HCT116 (cell line): ENCODE measurements at regions not wholly inside any gene's neighbourhood (a gene's known extent, or its start where the extent isn't known, plus 50 kb on each side); places are given as distances from the start of the nearest gene placed in this dataset.

Experiments
- ATAC-seq: fragments of 200-7000 bp; cut with Tn5 transposase; 2 replicates; pipeline ENCODE4 v1.9.1; 2020; ENCODE audit warnings: mild to moderate bottlenecking, moderate library complexity
- BruUV-seq: library from RNA; stranded (reverse); fragments of 400-500 nt; replicated peaks from 2 replicates; lab custom pipeline; 2021; lab: Mats Ljungman, UMichigan
- CTCF ChIA-PET: fragments of 300-600 bp; sonication (Branson Sonifier 250); formaldehyde crosslinking; loops from one replicate; lab custom pipeline; 2021; ENCODE audit warnings: antibody characterized with exemption; lab: Charles Lee
- POLR2A ChIA-PET: fragments of 300-600, 350-600 bp; sonication (Branson Sonifier 250); formaldehyde crosslinking; loops from one replicate; lab custom pipeline; 2021; ENCODE audit warnings: antibody characterized with exemption; lab: Charles Lee
- RAD21 ChIA-PET, 2 experiments: fragments of 300-600 bp; sonication (Branson Sonifier 250); formaldehyde crosslinking; loops; one replicate each; lab custom pipeline; 2023; ENCODE audit warnings: low total read pairs in 2 of 2; ENCODE audit not compliant: uncharacterized antibody in 2 of 2, unreplicated experiment in 2 of 2, low non-redundant PET in 1 of 2; lab: Charles Lee
- DNase-seq: peaks from one replicate; pipeline ENCODE4 v3.0.0-alpha.2; 2010; ENCODE audit warnings: low read depth, low spot score
- H2AFZ ChIP-seq: fragments of 200-600 bp; shearing (Covaris generic), sonication (generic); 2 replicates; pipeline ENCODE4 v1.6.1; 2017; ENCODE audit warnings: low read depth, mixed run types, mixed read lengths, antibody characterized with exemption, low read length; ENCODE audit not compliant: poor library complexity, severe bottlenecking
- H3K27ac ChIP-seq: 2 replicates; pipeline ENCODE4 v1.5.1; 2012; ENCODE audit warnings: low read depth, low read length
- H3K27me3 ChIP-seq: fragments of 200-600 bp; sonication (generic); 2 replicates; pipeline ENCODE4 v1.6.1; 2016; ENCODE audit warnings: mixed run types, low read length, mixed read lengths; ENCODE audit not compliant: insufficient read depth
- H3K36me3 ChIP-seq, 2 experiments: fragments of 200-500 bp in 1 of 2; fragments of 200-600 bp in 1 of 2; sonication (Bioruptor generic) in 1 of 2; sonication (generic) in 1 of 2; 2 replicates each; pipeline versions ENCODE4 v1.5.1 to v1.6.1; 2014 to 2016; ENCODE audit warnings: low read length in 2 of 2, inconsistent platforms in 1 of 2, mixed read lengths in 1 of 2, mixed run types in 1 of 2; ENCODE audit not compliant: insufficient read depth in 2 of 2, control insufficient read depth in 1 of 2
- H3K4me1 ChIP-seq, 2 experiments: fragments of 200-600 bp in 1 of 2; sonication (generic) in 1 of 2; 2 replicates each; pipeline versions ENCODE4 v1.5.1 to v1.6.1; 2012 to 2017; ENCODE audit warnings: low read length in 2 of 2, inconsistent platforms in 1 of 2, mild to moderate bottlenecking in 1 of 2, mixed read lengths in 1 of 2, mixed run types in 1 of 2, moderate library complexity in 1 of 2; ENCODE audit not compliant: insufficient read depth in 2 of 2, control insufficient read depth in 1 of 2
- H3K4me2 ChIP-seq: fragments of 200-600 bp; sonication (generic); 2 replicates; pipeline ENCODE4 v1.6.1; 2017; ENCODE audit warnings: mixed run types, low read length, mixed read lengths
- H3K4me3 ChIP-seq, 2 experiments: fragments of 200-600 bp in 1 of 2; sonication (generic) in 1 of 2; replicated peaks in 1 of 2; 2 replicates each; pipeline ENCODE4 v1.5.1; 2011 to 2016; ENCODE audit warnings: low read length in 2 of 2, control low read depth in 1 of 2, low read depth in 1 of 2, mild to moderate bottlenecking in 1 of 2, mixed read lengths in 1 of 2, mixed run types in 1 of 2
- H3K79me2 ChIP-seq: fragments of 200-600 bp; sonication (generic); 2 replicates; pipeline ENCODE4 v1.6.1; 2017; ENCODE audit warnings: mild to moderate bottlenecking, mixed run types, low read length, moderate library complexity, mixed read lengths; ENCODE audit not compliant: insufficient read depth
- H3K9ac ChIP-seq: fragments of 200-600 bp; sonication (generic); 2 replicates; pipeline ENCODE4 v1.6.1; 2016; ENCODE audit warnings: low read length, mixed read lengths
- H3K9me2 ChIP-seq: fragments of 200-600 bp; sonication (generic), shearing (Covaris generic); 2 replicates; pipeline ENCODE4 v1.6.1; 2017; ENCODE audit warnings: mixed run types, mild to moderate bottlenecking, moderate library complexity; ENCODE audit not compliant: insufficient read depth
- H3K9me3 ChIP-seq, 2 experiments: fragments of 200-500 bp in 1 of 2; fragments of 200-600 bp in 1 of 2; sonication (Bioruptor generic) in 1 of 2; sonication (generic) in 1 of 2; 2 replicates each; pipeline ENCODE4 v1.6.1; 2014 to 2017; ENCODE audit warnings: low read length in 2 of 2, mixed read lengths in 2 of 2, inconsistent platforms in 1 of 2, low read depth in 1 of 2, mild to moderate bottlenecking in 1 of 2, mixed run types in 1 of 2, moderate library complexity in 1 of 2; ENCODE audit not compliant: control insufficient read depth in 1 of 2, insufficient read depth in 1 of 2
- H4K20me1 ChIP-seq: fragments of 200-600 bp; sonication (generic), shearing (Covaris generic); 2 replicates; pipeline ENCODE4 v1.6.1; 2017; ENCODE audit warnings: mixed run types, mild to moderate bottlenecking, moderate library complexity; ENCODE audit not compliant: insufficient read depth
- CBX3 ChIP-seq: IDR thresholded peaks from 2 replicates; pipeline ENCODE4 v1.6.1; 2012; ENCODE audit warnings: low read depth
- CEBPB ChIP-seq: IDR thresholded peaks from 2 replicates; pipeline ENCODE4 v1.6.1; 2012; ENCODE audit warnings: low read depth
- EGR1 ChIP-seq: IDR thresholded peaks from 2 replicates; pipeline ENCODE4 v1.6.1; 2012; ENCODE audit warnings: low read depth
- ELF1 ChIP-seq: IDR thresholded peaks from 2 replicates; pipeline ENCODE4 v1.6.1; 2012; ENCODE audit warnings: low read depth, borderline replicate concordance
- EZH2 ChIP-seq: fragments of 200-600 bp; sonication (generic); IDR thresholded peaks from 2 replicates; pipeline ENCODE4 v1.6.1; 2017; ENCODE audit warnings: antibody characterized with exemption, mixed run types
- EZH2phosphoT487 ChIP-seq: fragments of 200-600 bp; IDR thresholded peaks from 2 replicates; pipeline ENCODE4 v1.6.1; 2018; ENCODE audit warnings: antibody characterized with exemption, borderline replicate concordance
- FOSL1 ChIP-seq: IDR thresholded peaks from 2 replicates; pipeline ENCODE4 v1.6.1; 2012; ENCODE audit warnings: low read depth
- JUND ChIP-seq: IDR thresholded peaks from 2 replicates; pipeline ENCODE4 v1.6.1; 2012
- POLR2A ChIP-seq: IDR thresholded peaks from 2 replicates; pipeline ENCODE4 v1.7.0; 2011; ENCODE audit warnings: borderline replicate concordance; ENCODE audit not compliant: insufficient read depth, insufficient read length; ENCODE audit errors: extremely low read depth
- POLR2AphosphoS5 ChIP-seq: IDR thresholded peaks from 2 replicates; pipeline ENCODE4 v1.6.1; 2011; ENCODE audit warnings: mild to moderate bottlenecking, low read depth, low read length, moderate library complexity
- SP1 ChIP-seq: IDR thresholded peaks from 2 replicates; pipeline ENCODE4 v1.6.1; 2012; ENCODE audit warnings: low read depth
- SRF ChIP-seq: IDR thresholded peaks from 2 replicates; pipeline ENCODE4 v1.6.1; 2012; ENCODE audit warnings: low read depth
- TCF7L2 ChIP-seq: IDR thresholded peaks from 2 replicates; pipeline ENCODE4 v1.7.0; 2011; ENCODE audit warnings: borderline replicate concordance, inconsistent platforms; ENCODE audit not compliant: insufficient read depth, insufficient read length; ENCODE audit errors: extremely low read depth
- YY1 ChIP-seq: IDR thresholded peaks from 2 replicates; pipeline ENCODE4 v1.6.1; 2011; ENCODE audit warnings: low read length, low read depth, moderate library complexity, mild to moderate bottlenecking; ENCODE audit not compliant: insufficient replicate concordance; ENCODE audit errors: extremely low read depth
- ZNF274 ChIP-seq: fragments of 200-500 bp; sonication (Bioruptor generic); IDR thresholded peaks from 2 replicates; pipeline ENCODE4 v1.6.1; 2014; ENCODE audit warnings: mild to moderate bottlenecking, low read depth, low read length, inconsistent platforms
- intact Hi-C: fragments of 100-400 bp; cut with micrococcal nuclease; formaldehyde crosslinking; loops from 2 replicates; pipeline ENCODE4 v1.10.0; 2022
- TF ChIP-seq, protein P1 (sequence below): IDR thresholded peaks from 2 replicates; pipeline ENCODE4 v1.6.1; 2012
- TF ChIP-seq, protein P2 (sequence below): IDR thresholded peaks from 2 replicates; pipeline ENCODE4 v1.6.1; 2011; ENCODE audit warnings: mild to moderate bottlenecking, low read length, moderate library complexity; ENCODE audit not compliant: insufficient replicate concordance; ENCODE audit errors: extremely low read depth
- TF ChIP-seq, protein P3 (sequence below): IDR thresholded peaks from 2 replicates; pipeline ENCODE4 v1.6.1; 2012

DNA sequence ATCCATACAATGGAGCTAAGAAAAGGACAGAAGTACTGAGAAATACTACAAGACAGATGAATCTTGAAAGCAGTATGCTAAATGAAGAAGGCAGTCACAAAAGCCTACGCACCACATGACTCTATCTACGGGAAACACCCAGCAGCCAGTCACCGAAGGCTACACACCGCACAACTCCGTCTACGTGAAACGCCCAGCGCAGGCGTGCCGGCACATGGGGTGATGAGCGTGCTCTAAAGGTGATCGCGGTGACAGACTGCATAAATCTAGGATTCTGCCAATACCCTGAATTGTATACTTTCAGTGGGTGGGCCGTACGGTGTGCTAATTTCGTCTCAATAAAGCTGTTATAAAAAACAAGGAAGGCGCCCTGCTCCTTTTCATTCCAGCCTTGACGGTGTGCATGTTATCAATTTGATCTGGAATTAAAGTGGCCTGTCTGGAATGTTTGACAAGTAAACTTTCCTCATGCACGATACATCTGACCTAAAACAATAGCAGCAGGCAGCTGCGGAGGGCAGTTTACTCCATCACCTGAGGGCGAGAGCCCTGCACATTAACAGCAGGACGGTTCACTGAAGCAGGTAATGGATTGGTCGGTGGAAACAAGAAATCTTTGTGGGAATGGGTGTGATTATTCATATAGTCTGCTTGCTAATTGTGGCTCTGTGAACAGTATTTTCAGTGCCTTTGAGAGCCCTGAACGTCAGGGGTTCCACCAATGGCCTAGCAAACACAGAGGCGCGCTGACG lies 86.2 kb upstream of the SALL3 start:
- H4K20me1 ChIP-seq, result no peaks in the 10 kb centered on the region
- H3K9me3 ChIP-seq, result no peaks in the 10 kb centered on the region
- no peaks in the 10 kb centered on the region for H3K36me3 ChIP-seq
- no peak overlapping the region for H3K4me3 ChIP-seq
- TF ChIP-seq TCF7L2 (no peak), CBX3 (no peak), JUND (no peak), YY1 (no peak), ZNF274 (no peak), POLR2AphosphoS5 (no peak), FOSL1 (no peak)
- TF ChIP-seq, protein P1, sequence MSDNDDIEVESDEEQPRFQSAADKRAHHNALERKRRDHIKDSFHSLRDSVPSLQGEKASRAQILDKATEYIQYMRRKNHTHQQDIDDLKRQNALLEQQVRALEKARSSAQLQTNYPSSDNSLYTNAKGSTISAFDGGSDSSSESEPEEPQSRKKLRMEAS, result no peak
- CTCF ChIA-PET, result no interaction called here
- H3K4me1 ChIP-seq, result no peaks in the 10 kb centered on the region
- no peaks in the 10 kb centered on the region for H3K9me2 ChIP-seq
- RAD21 ChIA-PET, result no interaction called here
- ATAC-seq, result no peak
- no peak overlapping the region for H3K9ac ChIP-seq
- no peak overlapping the region for H3K27ac ChIP-seq
- 0 out of 2 replicates have a peak, but pooled peaks cover 3% of the 10 kb centered on the region for H3K27me3 ChIP-seq
- intact Hi-C loops, result no loop called here
- no peak for DNase-seq
- BruUV-seq, result no TSS peak
- POLR2A ChIA-PET, result no interaction called here
- no peaks in the 10 kb centered on the region for H3K79me2 ChIP-seq
- no peak overlapping the region for H3K4me2 ChIP-seq
- H2AFZ ChIP-seq, result no peak overlapping the region

DNA sequence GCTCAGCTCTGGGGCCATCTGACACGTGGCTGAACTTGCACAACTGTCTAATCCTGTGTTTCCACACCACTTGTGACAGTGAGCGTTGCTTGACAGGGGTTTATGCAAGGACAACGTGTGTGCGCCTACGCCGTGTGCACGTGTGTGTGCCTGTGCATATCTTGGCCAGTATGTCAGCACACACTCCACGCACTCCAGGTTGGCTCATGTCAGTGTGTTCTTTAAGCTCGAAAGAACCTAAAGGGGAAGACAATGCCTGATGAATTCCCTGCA lies 85.6 kb upstream of the SALL3 start:
- ATAC-seq, result no peak
- TF ChIP-seq, protein P1, result no peak
- TF ChIP-seq SP1 (no peak), YY1 (no peak), EZH2 (no peak), SRF (no peak), ELF1 (no peak), CEBPB (no peak), FOSL1 (no peak), TCF7L2 (no peak), CBX3 (no peak), POLR2A (no peak), POLR2AphosphoS5 (no peak), EZH2phosphoT487 (no peak), EGR1 (no peak), JUND (no peak)
- TF ChIP-seq, protein P2, sequence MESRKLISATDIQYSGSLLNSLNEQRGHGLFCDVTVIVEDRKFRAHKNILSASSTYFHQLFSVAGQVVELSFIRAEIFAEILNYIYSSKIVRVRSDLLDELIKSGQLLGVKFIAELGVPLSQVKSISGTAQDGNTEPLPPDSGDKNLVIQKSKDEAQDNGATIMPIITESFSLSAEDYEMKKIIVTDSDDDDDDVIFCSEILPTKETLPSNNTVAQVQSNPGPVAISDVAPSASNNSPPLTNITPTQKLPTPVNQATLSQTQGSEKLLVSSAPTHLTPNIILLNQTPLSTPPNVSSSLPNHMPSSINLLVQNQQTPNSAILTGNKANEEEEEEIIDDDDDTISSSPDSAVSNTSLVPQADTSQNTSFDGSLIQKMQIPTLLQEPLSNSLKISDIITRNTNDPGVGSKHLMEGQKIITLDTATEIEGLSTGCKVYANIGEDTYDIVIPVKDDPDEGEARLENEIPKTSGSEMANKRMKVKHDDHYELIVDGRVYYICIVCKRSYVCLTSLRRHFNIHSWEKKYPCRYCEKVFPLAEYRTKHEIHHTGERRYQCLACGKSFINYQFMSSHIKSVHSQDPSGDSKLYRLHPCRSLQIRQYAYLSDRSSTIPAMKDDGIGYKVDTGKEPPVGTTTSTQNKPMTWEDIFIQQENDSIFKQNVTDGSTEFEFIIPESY, result no peak
- TF ChIP-seq, protein P3, sequence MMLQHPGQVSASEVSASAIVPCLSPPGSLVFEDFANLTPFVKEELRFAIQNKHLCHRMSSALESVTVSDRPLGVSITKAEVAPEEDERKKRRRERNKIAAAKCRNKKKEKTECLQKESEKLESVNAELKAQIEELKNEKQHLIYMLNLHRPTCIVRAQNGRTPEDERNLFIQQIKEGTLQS, result no peak

More for the DNA sequence above, 85.6 kb upstream of the SALL3 start:
- Histone ChIP-seq H4K20me1 (no peaks in the 10 kb centered on the region), H3K36me3 (no peaks in the 10 kb centered on the region), H3K4me2 (no peak overlapping the region), H3K4me3 (no peak overlapping the region), H3K27ac (no peak overlapping the region), H2AFZ (no peak overlapping the region), H3K79me2 (no peaks in the 10 kb centered on the region), H3K4me1 (no peaks in the 10 kb centered on the region), H3K9me3 (no peaks in the 10 kb centered on the region), H3K27me3 (0 out of 2 replicates have a peak, but pooled peaks cover 3% of the 10 kb centered on the region), H3K9ac (no peak overlapping the region), H3K9me2 (no peaks in the 10 kb centered on the region)
- RAD21 ChIA-PET, result no interaction called here
- CTCF ChIA-PET, result no interaction called here
- intact Hi-C loops, result no loop called here
- POLR2A ChIA-PET, result no interaction called here
- DNase-seq, result no peak
- no TSS peak for BruUV-seq
